ENCODE measurements at regions not wholly inside any gene's neighbourhood (a gene's known extent, or its start where the extent isn't known, plus 50 kb on each side); places are given as distances from the start of the nearest gene placed in this dataset.

- no peak for TF ChIP-seq CTCF (IDR thresholded peaks at IDR 0.05)
- TF ChIP-seq POLR2A (IDR thresholded peaks at IDR 0.05) = no peak
Observed at GRCh38 chr18:22695674-22696073, 237.5 kb upstream of the RBBP8 start.

Measured in lower leg skin (tissue), 3 donors.